ENCODE measurements at regions not wholly inside any gene's neighbourhood (a gene's known extent, or its start where the extent isn't known, plus 50 kb on each side); places are given as distances from the start of the nearest gene placed in this dataset.

DNA sequence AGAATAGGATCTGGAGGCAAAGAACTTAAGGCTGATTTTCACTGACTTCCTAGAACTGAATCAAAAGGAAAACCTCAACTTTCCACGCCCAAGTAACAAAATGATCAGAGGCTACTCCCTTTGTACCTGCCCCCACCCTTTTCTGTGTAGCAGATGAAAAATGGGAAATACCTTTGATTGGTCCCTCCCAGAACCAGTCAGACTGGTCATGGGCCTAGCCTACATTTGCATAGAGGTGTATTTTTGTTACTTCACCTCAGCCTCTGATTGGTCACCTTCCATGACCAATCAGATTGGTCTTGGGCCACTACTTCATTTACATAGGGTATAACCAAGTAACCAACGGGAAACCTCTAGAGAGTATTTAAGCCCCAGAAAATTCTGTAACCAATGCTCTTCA, 1553.5 kb upstream of the C9orf72 start:
- H3K27me3 Mint-ChIP-seq (ENCODE audit: insufficient read depth), result no peaks in the 10 kb centered on the region
- no peaks in the 10 kb centered on the region for H3K4me1 Mint-ChIP-seq
- Histone ChIP-seq H3K9me3 (ENCODE audit: control insufficient read depth, low read length) (peaks cover 49% of the 10 kb centered on the region), H3K36me3 (ENCODE audit: control insufficient read depth, insufficient read depth, low read length) (no peaks in the 10 kb centered on the region), H3K27ac (ENCODE audit: low read depth, low read length) (no peak overlapping the region), H3K4me1 (ENCODE audit: control insufficient read depth, insufficient read depth, low read length) (no peaks in the 10 kb centered on the region), H3K27me3 (ENCODE audit: control insufficient read depth, insufficient read depth, low read length, poor library complexity, severe bottlenecking) (no peaks in the 10 kb centered on the region), H3K4me3 (ENCODE audit: low read length) (no peak overlapping the region), H3K9ac (ENCODE audit: extremely low read depth, low read length, poor library complexity, severe bottlenecking) (no peak overlapping the region)
- peaks cover 65% of the 10 kb centered on the region for H3K9me3 Mint-ChIP-seq
- H3K27ac Mint-ChIP-seq, result no peak overlapping the region
- 88 to 92% methylated on average over 1 to 2 of the region's 2 CpGs for WGBS, 2 experiments (ENCODE audit: insufficient coverage in 1 of 2, insufficient read length in 1 of 2)
- H3K4me3 Mint-ChIP-seq, result no peak overlapping the region
- DNase-seq, result no peak
- TF ChIP-seq CTCF (conservative IDR thresholded peaks at IDR 0.05), result no peak
- H3K36me3 Mint-ChIP-seq (ENCODE audit: low read depth), result peaks cover 12% of the 10 kb centered on the region

DNA sequence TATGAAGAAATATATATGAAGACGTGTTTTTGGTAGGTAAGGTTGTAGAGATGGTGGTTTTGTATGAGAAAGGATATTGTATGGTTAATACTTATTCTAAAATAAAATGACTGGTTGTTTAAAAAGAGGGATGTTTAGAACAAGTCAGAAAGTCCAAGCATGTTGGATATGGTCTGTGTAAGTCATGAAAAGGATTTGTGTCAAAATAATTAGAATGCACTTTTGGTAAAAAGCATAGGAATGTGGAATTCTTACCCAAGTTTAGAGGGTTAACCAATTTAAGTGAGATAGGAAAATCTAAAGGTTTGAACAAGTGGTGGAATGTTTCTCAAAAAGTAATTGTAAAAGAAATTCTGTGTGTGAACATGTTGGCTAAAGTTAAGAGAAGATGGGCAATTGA, 1556.5 kb upstream of the C9orf72 start:
- Histone ChIP-seq H3K27me3 (ENCODE audit: control insufficient read depth, insufficient read depth, low read length, poor library complexity, severe bottlenecking) (no peaks in the 10 kb centered on the region), H3K27ac (ENCODE audit: low read depth, low read length) (no peak overlapping the region), H3K4me1 (ENCODE audit: control insufficient read depth, insufficient read depth, low read length) (no peaks in the 10 kb centered on the region), H3K36me3 (ENCODE audit: control insufficient read depth, insufficient read depth, low read length) (no peaks in the 10 kb centered on the region), H3K4me3 (ENCODE audit: low read length) (no peak overlapping the region), H3K9me3 (ENCODE audit: control insufficient read depth, low read length) (peaks cover 56% of the 10 kb centered on the region), H3K9ac (ENCODE audit: extremely low read depth, low read length, poor library complexity, severe bottlenecking) (no peak overlapping the region)
- Mint-ChIP-seq H3K9me3 (peaks cover 70% of the 10 kb centered on the region), H3K27ac (no peak overlapping the region), H3K4me3 (no peak overlapping the region), H3K4me1 (no peaks in the 10 kb centered on the region), H3K27me3 (ENCODE audit: insufficient read depth) (no peaks in the 10 kb centered on the region), H3K36me3 (ENCODE audit: low read depth) (peaks cover 22% of the 10 kb centered on the region)
- 65 to 100% methylated on average over 1 of the region's 1 CpG for WGBS, 2 experiments (ENCODE audit: insufficient coverage in 1 of 2, insufficient read length in 1 of 2)
- DNase-seq, result no peak
- TF ChIP-seq CTCF (conservative IDR thresholded peaks at IDR 0.05), result no peak

DNA sequence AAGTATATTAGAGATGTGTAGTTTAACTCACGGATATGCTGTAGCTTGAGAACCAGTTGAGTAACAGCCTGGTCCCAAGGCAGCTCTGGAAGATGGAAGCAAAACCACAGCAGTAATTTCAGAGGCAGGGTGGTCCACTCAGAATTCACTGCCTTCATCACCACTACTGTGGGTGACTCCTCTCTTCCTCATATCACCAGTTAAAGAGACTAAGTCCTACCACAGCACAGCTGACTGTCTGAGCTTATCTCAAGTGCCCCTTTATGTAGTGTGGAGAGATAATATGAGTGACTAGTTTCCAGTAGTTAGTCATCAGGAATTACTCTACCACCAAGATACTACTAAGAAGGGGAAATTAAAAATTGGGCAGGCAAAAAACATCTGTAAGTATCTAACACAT, 1571.2 kb upstream of the C9orf72 start:
- Histone ChIP-seq H3K27ac (ENCODE audit: low read depth, low read length) (no peak overlapping the region), H3K36me3 (ENCODE audit: control insufficient read depth, insufficient read depth, low read length) (no peaks in the 10 kb centered on the region), H3K4me1 (ENCODE audit: control insufficient read depth, insufficient read depth, low read length) (no peaks in the 10 kb centered on the region), H3K4me3 (ENCODE audit: low read length) (no peak overlapping the region), H3K9ac (ENCODE audit: extremely low read depth, low read length, poor library complexity, severe bottlenecking) (no peak overlapping the region), H3K9me3 (ENCODE audit: control insufficient read depth, low read length) (no peaks in the 10 kb centered on the region), H3K27me3 (ENCODE audit: control insufficient read depth, insufficient read depth, low read length, poor library complexity, severe bottlenecking) (no peaks in the 10 kb centered on the region)
- H3K4me3 Mint-ChIP-seq, result no peak overlapping the region
- TF ChIP-seq CTCF (conservative IDR thresholded peaks at IDR 0.05), result no peak
- WGBS, 2 experiments (ENCODE audit: insufficient coverage in 1 of 2, insufficient read length in 1 of 2), result 96 to 100% methylated on average over 1 of the region's 1 CpG
- H3K27me3 Mint-ChIP-seq (ENCODE audit: insufficient read depth), result no peaks in the 10 kb centered on the region
- no peaks in the 10 kb centered on the region for H3K4me1 Mint-ChIP-seq
- peaks cover 7% of the 10 kb centered on the region for H3K9me3 Mint-ChIP-seq
- no peak overlapping the region for H3K27ac Mint-ChIP-seq
- no peaks in the 10 kb centered on the region for H3K36me3 Mint-ChIP-seq (ENCODE audit: low read depth)
- no peak for DNase-seq
